GM18873 (cell line): ENCODE measurements at regions not wholly inside any gene's neighbourhood (a gene's known extent, or its start where the extent isn't known, plus 50 kb on each side); places are given as distances from the start of the nearest gene placed in this dataset.

ENCODE experiments used
- ATAC-seq: cut with Tn5 transposase; IDR thresholded peaks from one replicate; pipeline ENCODE4 v1.9.1; 2021; ENCODE audit warnings: mild to moderate bottlenecking, moderate library complexity, moderate number of reproducible peaks; ENCODE audit not compliant: unreplicated experiment, low FRiP score

DNA sequence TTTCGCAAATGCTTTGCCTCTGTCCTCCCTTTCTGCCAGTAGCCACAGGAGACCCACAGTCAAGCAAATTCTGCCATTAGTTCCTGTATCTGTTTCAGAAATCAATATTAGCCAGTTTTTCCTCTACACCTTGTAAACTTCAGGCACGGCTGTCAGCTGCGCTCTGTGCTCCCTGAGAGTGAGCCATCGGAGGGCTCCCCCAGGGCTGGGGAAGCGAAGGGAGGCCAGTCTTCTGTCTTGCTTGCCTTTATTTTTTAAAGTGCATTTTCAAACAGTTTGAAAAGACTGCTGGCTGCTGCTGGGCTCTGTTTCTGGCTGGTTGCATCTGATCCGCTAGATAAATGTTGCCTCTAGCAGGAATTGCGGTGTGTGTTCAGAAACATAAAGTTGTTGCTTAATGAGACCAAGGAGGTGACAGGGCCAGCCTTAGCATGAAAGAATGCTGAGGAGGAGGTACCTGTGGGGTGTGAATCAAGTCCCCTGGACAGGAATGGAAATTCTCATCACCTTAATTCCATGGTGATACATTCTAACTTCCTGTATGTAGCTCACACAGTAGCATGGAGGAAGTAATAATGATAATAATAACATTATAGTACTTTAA lies 421.7 kb upstream of the KIF2A start:
- no peak for ATAC-seq

DNA sequence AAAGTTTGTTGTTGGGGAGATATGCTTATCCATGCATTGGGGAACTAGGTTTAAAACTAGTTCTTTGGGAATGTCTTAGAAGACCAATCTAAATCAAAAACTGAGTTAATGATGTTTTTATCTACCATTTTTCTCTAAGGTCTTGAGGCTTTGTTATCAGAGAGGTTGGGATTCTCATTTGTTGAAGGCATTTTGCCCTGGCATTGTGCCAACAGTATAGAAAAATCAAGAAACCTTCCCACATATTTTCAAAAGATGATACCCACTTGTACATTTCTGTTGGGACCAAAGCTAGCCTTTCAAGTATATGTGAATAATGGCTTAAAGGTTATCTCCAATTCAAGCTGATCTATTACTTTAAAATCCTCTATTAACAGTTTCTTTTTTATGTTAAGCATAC lies 419.8 kb upstream of the KIF2A start:
- no peak for ATAC-seq

DNA sequence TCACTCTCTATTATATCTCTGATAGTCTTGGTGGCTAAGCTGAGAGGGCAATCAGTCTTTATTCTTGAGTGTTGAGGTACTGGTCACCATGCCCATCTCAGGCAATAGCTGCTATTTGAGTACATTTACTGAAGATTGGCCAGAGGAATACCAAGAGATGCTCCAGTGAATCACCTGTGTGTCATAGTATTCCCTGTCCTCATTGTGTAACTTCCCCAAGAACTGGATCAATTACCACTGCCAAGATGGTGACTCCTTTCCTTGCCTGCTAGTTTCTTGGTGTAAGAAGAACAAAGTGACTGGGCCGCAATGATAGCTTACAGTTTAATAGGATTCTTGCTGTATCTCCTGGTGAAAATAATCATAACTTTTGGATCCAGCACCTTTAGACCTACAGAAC lies 418.7 kb upstream of the KIF2A start:
- no peak for ATAC-seq

DNA sequence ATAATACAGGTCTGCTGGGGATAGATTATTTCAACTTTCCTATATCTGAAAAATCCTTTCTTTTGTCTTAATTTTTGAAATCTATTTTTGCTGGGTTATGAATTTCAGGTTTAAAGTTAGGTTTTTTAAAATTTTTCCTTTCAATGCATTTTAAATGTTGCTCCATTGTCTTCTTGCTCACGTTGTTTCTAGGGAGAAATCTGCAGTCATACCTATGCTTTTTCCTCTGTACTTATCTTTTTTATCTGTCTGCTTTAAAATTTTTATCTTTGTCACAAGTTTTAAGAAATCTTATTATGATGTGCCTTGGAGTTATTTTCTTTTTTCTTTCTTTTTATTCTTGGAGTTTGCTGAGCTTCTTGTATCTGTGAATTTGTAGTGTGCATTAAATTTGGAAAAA lies 412.0 kb upstream of the KIF2A start:
- no peak for ATAC-seq

DNA sequence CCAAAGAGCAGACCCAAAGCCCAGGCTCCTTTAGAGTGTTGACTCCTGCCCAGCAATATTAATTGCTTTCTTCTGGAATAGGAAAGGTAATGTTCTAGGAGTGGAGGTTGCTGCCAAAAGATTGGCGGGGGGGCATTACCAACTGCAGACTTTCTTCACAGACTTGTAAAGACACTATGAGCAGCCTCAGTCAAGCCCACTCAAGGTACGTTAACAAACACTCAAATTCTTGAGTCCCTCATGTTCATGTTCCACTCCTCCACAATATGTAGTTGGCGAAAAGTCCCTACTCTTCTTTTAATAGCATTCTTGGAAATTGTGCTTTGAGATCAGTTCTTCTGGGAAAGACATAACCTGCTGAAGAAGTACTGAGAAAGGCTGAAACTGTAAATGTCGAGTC lies 409.2 kb upstream of the KIF2A start:
- ATAC-seq: no peak

DNA sequence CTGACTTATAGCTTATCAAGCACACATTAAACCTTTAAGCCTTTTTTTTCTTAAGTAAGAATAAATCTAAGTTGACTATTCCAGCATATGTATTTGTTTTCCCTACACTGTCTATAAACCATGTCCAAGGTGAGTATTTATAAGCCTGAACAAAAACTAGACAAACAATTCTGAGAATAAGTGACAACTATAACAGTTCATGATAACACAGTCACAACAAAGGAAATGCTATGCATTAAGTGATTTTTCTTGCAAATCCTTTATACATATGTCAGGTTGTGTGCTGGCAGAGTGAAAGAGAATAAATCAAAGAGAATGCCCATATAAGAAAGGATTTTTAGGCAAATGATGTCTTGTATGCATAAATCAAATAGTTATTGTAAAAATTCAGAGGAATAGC lies 408.8 kb upstream of the KIF2A start:
- no peak for ATAC-seq

DNA sequence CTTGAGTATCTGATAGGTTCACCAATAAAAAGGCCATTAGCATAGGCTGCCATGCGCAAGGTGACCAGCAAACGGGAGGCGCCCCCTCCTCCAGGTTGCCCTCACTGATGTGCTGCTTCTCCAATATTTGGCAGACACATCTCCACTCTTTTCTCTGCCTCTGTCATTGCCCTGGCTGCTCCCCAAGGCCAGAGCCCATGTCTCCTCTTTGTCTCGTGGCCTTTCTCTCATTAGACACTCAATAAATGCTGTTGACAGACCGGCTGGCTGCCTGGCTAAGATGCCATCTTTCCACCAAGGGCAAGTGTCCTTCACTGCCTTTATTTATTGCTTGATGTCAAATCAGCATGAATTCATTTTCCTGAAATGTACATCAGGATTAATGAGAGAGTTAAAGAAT lies 404.0 kb upstream of the KIF2A start:
- no peak for ATAC-seq

DNA sequence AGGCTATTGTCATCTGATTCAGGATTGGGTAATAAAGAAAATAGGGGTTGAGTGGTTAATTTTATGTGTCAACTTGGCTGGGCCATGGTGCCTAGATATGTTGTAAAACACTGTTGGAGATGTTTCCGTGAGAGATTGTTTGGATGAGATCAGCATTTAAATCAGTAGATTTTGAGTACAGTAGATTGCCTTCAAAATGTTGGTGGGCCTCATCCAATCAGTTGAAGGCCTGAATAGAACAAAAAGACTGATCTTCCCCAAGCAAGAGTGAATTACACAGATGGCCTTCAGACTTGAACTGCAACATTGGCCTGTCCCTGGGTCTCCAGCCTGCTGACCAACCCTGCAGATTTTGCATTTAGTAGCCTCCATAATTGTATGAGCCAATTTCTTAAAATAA lies 401.3 kb upstream of the KIF2A start:
- no peak for ATAC-seq

DNA sequence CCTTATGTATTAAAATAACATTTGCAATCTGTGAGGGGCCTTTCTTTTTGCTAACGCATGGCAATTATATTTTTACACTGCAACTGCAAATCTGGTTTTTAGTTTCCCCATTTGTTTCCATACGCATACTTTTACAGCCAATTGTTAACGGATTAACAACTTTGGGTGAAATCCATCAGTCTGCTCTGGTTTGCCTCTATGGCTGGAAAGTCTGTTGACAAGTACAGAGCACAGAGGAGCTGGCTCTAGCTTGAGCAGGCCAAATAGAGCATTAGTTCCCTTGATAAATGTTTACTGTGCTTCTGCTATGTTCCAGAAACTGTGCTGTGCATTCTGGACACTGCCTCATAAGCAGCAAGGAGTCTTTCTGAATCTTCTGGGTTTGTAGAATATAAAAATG lies 400.4 kb upstream of the KIF2A start:
- ATAC-seq: no peak

DNA sequence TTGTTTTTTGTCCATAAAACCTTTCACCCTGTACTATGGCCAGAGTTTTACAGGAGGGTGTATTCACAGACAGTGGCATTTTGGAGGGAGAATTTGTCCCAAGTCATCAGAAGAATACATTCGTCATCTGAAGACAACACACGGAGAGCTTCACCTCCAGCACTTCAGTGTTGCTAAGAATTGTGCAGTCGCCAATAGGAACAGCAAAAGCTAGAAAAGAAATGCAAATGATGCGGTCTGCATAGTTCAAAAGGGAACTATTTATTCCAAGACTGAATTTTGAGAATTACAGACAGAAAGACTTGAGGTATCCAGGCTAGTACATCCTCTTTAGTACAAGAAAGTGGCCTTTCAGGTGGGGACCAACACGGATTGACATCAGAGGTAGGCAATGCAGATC lies 399.2 kb upstream of the KIF2A start:
- ATAC-seq: no peak

DNA sequence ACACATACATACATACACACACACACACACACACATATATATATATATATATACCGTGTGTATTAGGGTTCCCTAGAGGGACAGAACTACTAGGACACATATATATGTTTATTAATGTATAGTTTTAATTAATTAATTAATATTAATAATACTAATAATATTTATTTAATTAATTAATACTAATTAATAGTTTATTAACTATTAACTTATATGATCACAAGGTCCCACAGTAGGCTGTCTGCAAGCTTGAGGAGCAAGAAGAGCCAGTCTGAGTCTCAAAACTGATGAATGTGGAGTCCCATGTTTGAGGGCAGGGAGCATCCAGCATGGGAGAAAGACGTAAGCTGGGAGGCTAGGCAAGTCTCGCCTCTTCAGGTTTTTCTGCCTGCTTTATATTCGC lies 398.0 kb upstream of the KIF2A start:
- ATAC-seq: no peak

DNA sequence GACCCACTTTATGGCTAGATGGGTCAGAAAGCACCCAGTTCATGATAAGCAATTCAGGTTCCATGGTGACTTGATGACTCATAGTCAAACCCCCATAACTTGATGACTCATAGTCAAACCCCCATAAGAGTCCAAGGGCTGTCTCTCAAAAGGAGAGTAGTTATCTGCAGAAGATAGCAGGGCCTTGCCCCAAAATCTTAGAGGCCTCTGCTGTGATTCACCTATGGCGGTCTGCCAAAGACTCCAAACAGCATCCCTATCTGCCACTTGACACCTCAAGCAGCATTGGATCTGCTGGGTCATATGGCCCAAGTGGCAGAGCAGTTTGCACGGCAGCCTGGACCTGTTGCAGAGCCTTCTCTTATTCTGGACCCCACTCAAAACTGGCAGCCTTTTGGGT lies 395.2 kb upstream of the KIF2A start:
- ATAC-seq: no peak

DNA sequence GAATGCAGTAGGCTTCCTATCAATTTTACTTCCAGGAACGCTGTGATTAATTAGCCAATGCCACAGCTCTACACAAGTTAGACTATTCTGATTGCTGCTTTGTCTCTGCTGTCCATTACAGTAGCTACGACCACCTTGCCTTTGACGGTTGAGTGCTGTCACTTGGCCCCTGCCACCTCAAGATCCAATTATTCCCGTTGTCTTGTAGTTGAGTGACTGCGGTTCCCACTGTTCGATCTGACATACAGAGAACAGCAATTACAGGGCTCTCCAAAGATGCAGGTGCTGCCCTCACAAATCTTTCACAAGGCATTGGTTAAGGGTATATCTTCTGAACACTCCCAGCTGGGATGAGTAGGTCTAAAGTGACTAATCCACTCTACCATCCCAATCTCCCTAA lies 393.4 kb upstream of the KIF2A start:
- ATAC-seq: no peak

DNA sequence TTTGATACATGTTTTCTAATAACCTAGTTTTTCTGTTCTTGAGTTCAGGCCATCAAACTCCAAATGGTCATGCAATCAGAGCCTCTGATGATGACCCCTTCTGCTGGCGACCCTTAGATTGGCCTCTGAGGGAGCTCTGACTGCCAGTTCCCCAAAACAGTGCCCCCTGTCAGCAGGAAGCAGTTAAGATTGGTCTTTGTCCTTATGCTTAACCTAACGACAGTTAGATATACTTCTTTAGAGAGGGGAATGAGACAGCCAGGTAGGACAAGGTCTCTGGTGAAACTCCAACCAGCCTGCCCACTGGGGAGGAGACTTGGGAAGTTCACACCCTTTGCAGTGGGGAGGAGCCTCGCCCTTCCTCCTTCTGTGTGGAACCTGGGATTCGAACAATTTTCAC lies 390.4 kb upstream of the KIF2A start:
- no peak for ATAC-seq

DNA sequence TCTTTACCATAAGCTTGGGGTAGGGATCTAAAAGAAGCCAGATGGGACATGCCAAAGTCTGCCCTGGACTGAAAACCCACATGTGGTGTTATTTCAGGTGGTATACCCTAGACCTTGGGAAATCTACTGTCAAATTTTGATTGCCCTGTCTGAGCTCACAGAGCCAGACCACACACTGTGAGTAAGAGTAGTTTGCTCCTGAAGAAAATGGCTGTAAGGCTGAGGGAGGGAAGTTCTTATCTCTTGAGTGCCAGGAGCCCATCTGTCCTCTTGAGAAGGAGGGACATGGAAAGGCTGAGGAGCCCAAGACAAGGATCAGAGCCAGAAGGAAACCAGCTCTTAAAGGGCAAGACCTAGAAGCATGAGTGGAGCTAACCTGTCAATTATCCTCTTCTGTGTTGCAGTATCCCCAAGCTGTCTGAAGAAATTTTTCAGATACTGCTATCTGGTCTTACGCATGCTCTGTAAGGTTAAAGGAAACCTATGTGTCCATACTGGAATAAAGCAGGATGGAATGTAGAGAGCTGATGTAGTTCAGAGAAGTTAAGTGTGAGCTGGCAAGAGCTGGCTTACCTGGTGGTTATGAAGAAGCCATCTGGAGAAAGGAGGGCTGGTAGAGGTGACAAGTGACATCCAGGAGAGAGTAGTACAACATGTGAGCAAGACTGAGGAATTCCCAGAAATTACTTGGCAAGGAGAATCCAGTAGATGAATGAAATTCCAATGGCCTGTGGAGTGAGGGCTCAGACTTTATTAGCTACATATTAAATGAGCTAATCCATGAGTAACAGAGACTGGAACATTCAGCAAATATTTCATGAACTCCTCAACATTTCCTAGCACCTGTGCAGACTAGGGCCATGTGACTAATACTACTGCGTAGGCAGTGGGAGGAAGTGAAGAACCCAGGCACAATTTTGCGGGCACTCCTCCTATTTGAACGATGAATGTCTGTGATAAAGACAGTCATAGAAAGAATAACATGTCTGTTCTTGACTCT lies 389.1 kb upstream of the KIF2A start:
- ATAC-seq: no peak

DNA sequence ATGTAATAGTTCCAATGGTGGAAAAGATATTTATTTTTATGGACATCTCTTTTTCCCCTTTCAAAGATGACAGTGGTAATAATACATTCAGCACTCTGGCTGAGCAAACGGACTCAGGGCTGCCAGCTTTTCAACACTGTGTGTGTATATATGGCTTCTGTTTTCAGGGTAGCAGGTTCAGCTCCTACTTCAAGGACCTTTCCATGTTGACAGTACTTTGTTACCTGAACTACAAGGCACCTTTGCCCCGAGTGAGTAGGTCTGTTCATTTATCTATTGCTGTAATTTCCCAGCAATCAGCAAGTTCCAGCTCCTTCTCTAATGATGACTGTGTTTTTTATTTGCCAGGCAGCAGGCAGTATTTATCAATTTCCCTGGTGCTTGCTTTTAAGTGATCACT lies 387.4 kb upstream of the KIF2A start:
- no peak for ATAC-seq

DNA sequence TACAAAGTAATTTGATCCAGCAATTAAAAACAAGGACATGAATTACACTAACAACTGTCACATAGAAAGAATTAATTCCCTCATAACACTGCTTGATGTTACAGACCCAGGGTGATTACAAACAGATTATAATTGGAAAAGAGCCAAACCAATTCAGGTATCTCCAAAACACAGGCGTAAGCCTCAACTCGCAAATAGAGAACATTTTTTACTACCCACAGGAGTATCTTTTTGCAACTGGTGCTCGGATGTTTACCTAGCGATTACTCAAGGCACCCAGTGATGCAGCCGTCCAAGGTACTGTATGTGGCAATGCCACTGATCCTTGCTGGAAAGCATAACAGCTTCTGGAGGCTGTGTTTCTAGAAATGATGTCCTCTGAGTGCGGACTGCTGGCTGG lies 386.1 kb upstream of the KIF2A start:
- no peak for ATAC-seq

DNA sequence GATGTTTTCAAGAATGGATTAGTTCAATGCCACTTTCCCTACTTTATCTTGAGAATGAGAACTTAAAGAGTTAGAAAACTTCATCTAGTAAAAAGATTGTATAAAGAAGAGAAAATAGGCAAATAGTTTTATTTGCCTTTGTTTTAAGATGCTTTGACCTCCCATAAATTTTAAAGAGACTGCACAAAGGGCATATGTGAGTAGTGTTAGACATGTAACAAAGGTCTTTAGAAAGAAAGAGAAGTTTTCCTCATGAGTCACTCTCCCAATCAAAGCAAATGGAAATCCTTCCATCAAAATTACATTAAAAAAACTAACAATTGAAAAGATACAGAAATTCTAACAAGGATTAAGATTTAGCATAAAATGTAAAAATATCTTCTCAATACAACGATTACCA lies 381.8 kb upstream of the KIF2A start:
- ATAC-seq: no peak

DNA sequence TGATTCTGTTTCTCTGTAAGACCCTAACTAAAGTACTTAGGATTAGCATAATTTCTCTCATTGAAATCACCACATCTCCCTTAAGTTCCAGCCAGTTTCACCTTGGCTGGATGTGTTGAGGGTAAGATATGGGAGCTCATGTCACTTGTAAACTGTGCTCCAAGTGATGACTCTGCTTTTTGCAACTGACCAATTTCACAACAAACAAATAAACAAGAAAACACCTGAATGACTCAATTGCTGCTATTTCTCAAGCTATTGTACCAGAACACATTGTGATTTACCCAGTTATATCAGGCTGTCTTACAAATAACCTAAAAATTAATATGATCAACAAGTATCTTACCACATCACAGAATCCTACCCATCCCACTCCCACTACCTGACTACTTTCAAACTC lies 379.1 kb upstream of the KIF2A start:
- ATAC-seq: no peak

DNA sequence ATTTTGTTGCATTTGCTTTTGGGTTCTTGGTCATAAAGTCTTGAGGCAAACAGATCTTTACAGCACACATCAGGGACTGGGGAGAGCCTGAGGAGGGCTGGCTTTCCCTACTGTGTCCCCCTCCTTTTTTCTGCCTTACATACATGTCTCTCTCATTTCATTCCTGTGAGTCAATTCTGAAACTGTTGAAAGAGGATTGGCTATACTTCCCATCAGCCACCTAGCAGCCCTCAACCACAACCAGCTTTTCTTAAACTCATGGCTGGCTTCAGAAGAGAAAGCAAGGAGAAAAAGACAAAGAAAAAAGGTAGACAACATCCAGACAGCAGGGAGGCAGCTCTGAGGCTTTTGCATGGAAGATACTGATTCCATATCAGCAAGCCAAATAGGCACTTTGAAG lies 374.8 kb upstream of the KIF2A start:
- ATAC-seq: no peak

DNA sequence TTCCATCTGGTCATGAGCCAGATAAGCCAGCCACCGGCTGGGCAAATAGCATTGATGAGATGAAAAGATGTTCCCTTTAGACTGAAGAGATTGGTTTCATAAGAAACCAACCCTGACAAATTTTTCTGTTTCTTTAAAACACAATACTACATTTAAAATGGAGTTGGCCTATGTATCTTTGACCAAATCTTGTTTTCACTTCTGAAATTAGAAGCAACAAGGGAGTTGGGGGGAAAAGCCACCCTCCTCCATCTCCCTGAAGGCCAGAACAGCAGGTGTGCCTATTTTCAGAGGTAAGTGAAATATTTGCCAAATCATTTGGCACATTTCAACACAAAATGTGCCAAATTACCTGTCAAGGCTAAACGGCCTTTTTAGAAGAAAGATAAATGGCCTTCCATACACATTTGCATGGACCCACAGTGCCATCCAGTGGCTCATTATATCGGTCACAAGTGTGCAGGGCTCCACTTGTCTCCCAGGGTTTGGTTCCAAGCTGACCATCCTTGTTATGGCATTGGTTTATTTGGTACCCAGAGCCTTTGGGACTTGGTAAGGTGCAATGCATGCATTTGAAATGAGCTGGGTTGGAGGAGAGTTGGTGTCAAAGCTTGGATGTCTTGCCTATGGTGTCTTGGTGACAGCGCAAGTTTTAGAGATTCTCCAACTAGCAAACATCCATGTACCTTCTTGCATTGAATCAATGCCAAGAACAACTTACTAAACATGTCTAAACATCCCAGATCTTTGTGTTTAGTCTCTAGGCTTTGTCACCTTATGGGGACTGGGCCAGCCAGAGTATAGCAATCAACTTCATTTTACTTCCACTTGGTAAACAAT lies 372.0 kb upstream of the KIF2A start:
- no peak for ATAC-seq
